Smooth muscle cell (in vitro differentiated cells): ENCODE measurements at regions not wholly inside any gene's neighbourhood (a gene's known extent, or its start where the extent isn't known, plus 50 kb on each side); places are given as distances from the start of the nearest gene placed in this dataset.
"Not testable (repeated sequence)": the region's sequence is repeated elsewhere in the genome, so short reads cannot be mapped to it uniquely, and the experiment has no call there.

Experiments
- DNase-seq: peaks from one replicate; lab custom pipeline; 2025; ENCODE audit not compliant: unreplicated experiment; lab: John Stamatoyannopoulos, UW
- H2AFZ ChIP-seq: fragments of 200-600 bp; sonication (generic); 2 replicates; pipeline ENCODE4 v1.6.0; 2016; ENCODE audit warnings: antibody characterized with exemption, low read depth, mild to moderate bottlenecking
- H3F3A ChIP-seq: fragments of 200-600 bp; sonication (generic); 2 replicates; pipeline ENCODE4 v1.6.0; 2017; ENCODE audit warnings: antibody characterized with exemption, low read depth
- H3K27ac ChIP-seq: fragments of 200-600 bp; sonication (generic); 2 replicates; pipeline ENCODE4 v1.5.1; 2016; ENCODE audit warnings: low read depth, mild to moderate bottlenecking
- H3K27me3 ChIP-seq: fragments of 200-600 bp; sonication (generic); 2 replicates; pipeline ENCODE4 v1.6.1; 2016; ENCODE audit warnings: low read depth, mild to moderate bottlenecking
- H3K36me3 ChIP-seq: fragments of 200-600 bp; sonication (generic); 2 replicates; pipeline ENCODE4 v1.5.1; 2016; ENCODE audit warnings: low read depth
- H3K4me1 ChIP-seq: fragments of 200-600 bp; sonication (generic); 2 replicates; pipeline ENCODE4 v1.5.1; 2016; ENCODE audit warnings: low read depth
- H3K4me2 ChIP-seq: fragments of 200-600 bp; sonication (generic); 2 replicates; pipeline ENCODE4 v1.6.0; 2016; ENCODE audit warnings: mild to moderate bottlenecking
- H3K4me3 ChIP-seq: fragments of 200-600 bp; sonication (generic); 2 replicates; pipeline ENCODE4 v1.5.1; 2016; ENCODE audit warnings: mild to moderate bottlenecking
- H3K79me2 ChIP-seq: fragments of 200-600 bp; sonication (generic); 2 replicates; pipeline ENCODE4 v1.6.0; 2016; ENCODE audit warnings: low read depth, mild to moderate bottlenecking
- H3K9ac ChIP-seq: fragments of 200-600 bp; sonication (generic); 2 replicates; pipeline ENCODE4 v1.6.0; 2016; ENCODE audit warnings: low read depth
- H3K9me3 ChIP-seq: fragments of 200-600 bp; sonication (generic); replicated peaks from 2 replicates; pipeline ENCODE4 v1.5.1; 2016; ENCODE audit warnings: low read depth
- H4K20me1 ChIP-seq: fragments of 200-600 bp; sonication (generic); 2 replicates; pipeline ENCODE4 v1.6.0; 2016; ENCODE audit warnings: low read depth
- WGBS: methylation state at CpG from one replicate; pipeline ENCODE4 v1.1.7; 2016; ENCODE audit warnings: low lambda C conversion rate; 5-methylcytosine and 5-hydroxymethylcytosine counted together
- TF ChIP-seq, protein P1 (sequence below): fragments of 200-600 bp; sonication (generic); IDR thresholded peaks from 2 replicates; pipeline ENCODE4 v1.5.1; 2017; ENCODE audit warnings: borderline replicate concordance, mild to moderate bottlenecking, antibody characterized with exemption; ENCODE audit not compliant: insufficient read depth, poor library complexity, severe bottlenecking

- H3F3A ChIP-seq: no peaks in the 10 kb centered on the region
- no peaks in the 10 kb centered on the region for H3K27me3 ChIP-seq
- H3K9ac ChIP-seq: no peak overlapping the region
- no peaks in the 10 kb centered on the region for H3K9me3 ChIP-seq
- H2AFZ ChIP-seq: no peak overlapping the region
- 85% methylated on average over 1 of the region's 1 CpG for WGBS
- no peak overlapping the region for H3K27ac ChIP-seq
- no peaks in the 10 kb centered on the region for H3K4me1 ChIP-seq
- no peaks in the 10 kb centered on the region for H4K20me1 ChIP-seq
- H3K36me3 ChIP-seq: no peaks in the 10 kb centered on the region
- TF ChIP-seq, protein P1, sequence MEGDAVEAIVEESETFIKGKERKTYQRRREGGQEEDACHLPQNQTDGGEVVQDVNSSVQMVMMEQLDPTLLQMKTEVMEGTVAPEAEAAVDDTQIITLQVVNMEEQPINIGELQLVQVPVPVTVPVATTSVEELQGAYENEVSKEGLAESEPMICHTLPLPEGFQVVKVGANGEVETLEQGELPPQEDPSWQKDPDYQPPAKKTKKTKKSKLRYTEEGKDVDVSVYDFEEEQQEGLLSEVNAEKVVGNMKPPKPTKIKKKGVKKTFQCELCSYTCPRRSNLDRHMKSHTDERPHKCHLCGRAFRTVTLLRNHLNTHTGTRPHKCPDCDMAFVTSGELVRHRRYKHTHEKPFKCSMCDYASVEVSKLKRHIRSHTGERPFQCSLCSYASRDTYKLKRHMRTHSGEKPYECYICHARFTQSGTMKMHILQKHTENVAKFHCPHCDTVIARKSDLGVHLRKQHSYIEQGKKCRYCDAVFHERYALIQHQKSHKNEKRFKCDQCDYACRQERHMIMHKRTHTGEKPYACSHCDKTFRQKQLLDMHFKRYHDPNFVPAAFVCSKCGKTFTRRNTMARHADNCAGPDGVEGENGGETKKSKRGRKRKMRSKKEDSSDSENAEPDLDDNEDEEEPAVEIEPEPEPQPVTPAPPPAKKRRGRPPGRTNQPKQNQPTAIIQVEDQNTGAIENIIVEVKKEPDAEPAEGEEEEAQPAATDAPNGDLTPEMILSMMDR: no peak
- H3K4me2 ChIP-seq: no peak overlapping the region
- H3K79me2 ChIP-seq: no peaks in the 10 kb centered on the region
- no peak overlapping the region for H3K4me3 ChIP-seq
- DNase-seq: no peak
Measured at GRCh38 chr13:81381560-81381959, 1040.6 kb upstream of the SPRY2 start.

- H3K9me3 ChIP-seq: no peaks in the 10 kb centered on the region
- H3F3A ChIP-seq: no peaks in the 10 kb centered on the region
- no peaks in the 10 kb centered on the region for H3K79me2 ChIP-seq
- H3K27me3 ChIP-seq: no peaks in the 10 kb centered on the region
- H3K4me3 ChIP-seq: no peak overlapping the region
- H4K20me1 ChIP-seq: no peaks in the 10 kb centered on the region
- no peak overlapping the region for H3K4me2 ChIP-seq
- H3K4me1 ChIP-seq: no peaks in the 10 kb centered on the region
- DNase-seq: no peak
- TF ChIP-seq, protein P1: no peak
- no peak overlapping the region for H3K27ac ChIP-seq
- H3K9ac ChIP-seq: no peak overlapping the region
- no peak overlapping the region for H2AFZ ChIP-seq
- no peaks in the 10 kb centered on the region for H3K36me3 ChIP-seq
Measured at GRCh38 chr13:81379183-81379582, 1038.3 kb upstream of the SPRY2 start.

DNA sequence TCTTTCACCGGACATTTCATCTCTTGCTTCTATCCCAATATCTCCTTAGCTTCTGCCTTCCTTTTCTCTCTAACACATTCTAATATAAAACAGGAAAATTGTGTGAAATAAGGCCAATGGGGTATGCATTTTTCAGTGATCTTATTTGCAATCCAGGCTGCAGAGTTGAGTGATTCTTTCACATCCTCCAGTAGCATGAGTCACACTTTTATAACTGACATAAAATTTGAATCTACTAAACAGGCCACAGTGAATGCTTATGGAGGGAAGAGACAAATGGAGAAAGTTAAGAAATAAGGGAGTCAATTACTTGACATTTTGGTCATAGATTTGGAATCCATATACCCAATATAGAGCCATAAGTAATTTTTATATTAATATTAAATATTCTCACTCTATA, 1037.0 kb upstream of the SPRY2 start:
- TF ChIP-seq, protein P1: no peak
- Histone ChIP-seq H3K9me3 (no peaks in the 10 kb centered on the region), H3K4me3 (no peak overlapping the region), H3K4me2 (no peak overlapping the region), H3K36me3 (no peaks in the 10 kb centered on the region), H4K20me1 (no peaks in the 10 kb centered on the region), H3K27me3 (no peaks in the 10 kb centered on the region), H3K9ac (no peak overlapping the region), H3F3A (no peaks in the 10 kb centered on the region), H3K79me2 (no peaks in the 10 kb centered on the region), H2AFZ (no peak overlapping the region), H3K27ac (no peak overlapping the region), H3K4me1 (no peaks in the 10 kb centered on the region)
- DNase-seq: no peak
- WGBS: 95% methylated on average over 1 of the region's 1 CpG

DNA sequence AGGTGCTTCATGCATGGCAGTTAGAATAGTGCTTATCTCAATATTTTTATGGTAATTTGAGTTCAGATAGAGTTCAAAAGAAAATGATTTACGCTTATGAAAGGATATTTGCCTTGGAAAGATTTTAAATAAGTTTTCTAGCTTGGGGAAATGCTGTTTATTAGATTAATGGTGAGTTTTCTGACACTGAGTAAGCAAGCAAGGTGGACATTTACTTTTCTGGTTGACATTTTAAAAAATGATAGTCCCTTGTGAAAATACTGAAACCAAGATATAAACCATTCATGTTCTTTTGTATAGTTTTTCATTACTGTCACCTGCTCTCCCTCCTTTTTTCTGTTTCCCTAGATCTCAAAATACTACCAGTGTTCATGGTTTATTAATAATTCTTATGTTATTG, 1034.8 kb upstream of the SPRY2 start:
- Histone ChIP-seq H3F3A (no peaks in the 10 kb centered on the region), H2AFZ (no peak overlapping the region), H3K9me3 (no peaks in the 10 kb centered on the region), H3K36me3 (no peaks in the 10 kb centered on the region), H4K20me1 (no peaks in the 10 kb centered on the region), H3K27me3 (no peaks in the 10 kb centered on the region), H3K4me3 (no peak overlapping the region), H3K4me2 (no peak overlapping the region), H3K9ac (no peak overlapping the region), H3K27ac (no peak overlapping the region), H3K4me1 (no peaks in the 10 kb centered on the region), H3K79me2 (no peaks in the 10 kb centered on the region)
- WGBS: 100% methylated on average over 1 of the region's 1 CpG
- TF ChIP-seq, protein P1: no peak
- no peak for DNase-seq

- not testable (repeated sequence) for H3K9me3 ChIP-seq, H3K36me3 ChIP-seq, H3K27ac ChIP-seq, H4K20me1 ChIP-seq, DNase-seq, H2AFZ ChIP-seq, H3K4me2 ChIP-seq, H3K9ac ChIP-seq, H3K79me2 ChIP-seq, H3K27me3 ChIP-seq, H3K4me1 ChIP-seq, H3K4me3 ChIP-seq, H3F3A ChIP-seq
- 71% methylated on average over 2 of the region's 2 CpGs for whole genome bisulfite sequencing
Measured at GRCh38 chr13:81362711-81363110, 1021.8 kb upstream of the SPRY2 start.
